PC-3 (cell line): ENCODE measurements at regions not wholly inside any gene's neighbourhood (a gene's known extent, or its start where the extent isn't known, plus 50 kb on each side); places are given as distances from the start of the nearest gene placed in this dataset.

ENCODE experiments used
- ATAC-seq: fragments of 200-7000 bp; cut with Tn5 transposase; 2 replicates; pipeline ENCODE4 v1.9.1; 2020; ENCODE audit warnings: mild to moderate bottlenecking, moderate library complexity
- BruUV-seq: library from RNA; stranded (reverse); fragments of 400-500 nt; replicated peaks from 2 replicates; lab custom pipeline; 2021; lab: Mats Ljungman, UMichigan
- CTCF ChIA-PET: fragments of 300-600 bp; sonication (Branson Sonifier 250); formaldehyde crosslinking; loops from one replicate; lab custom pipeline; 2022; ENCODE audit warnings: antibody characterized with exemption; lab: Charles Lee
- POLR2A ChIA-PET: fragments of 300-600 bp; sonication (Branson Sonifier 250); formaldehyde crosslinking; loops from one replicate; lab custom pipeline; 2022; ENCODE audit warnings: antibody characterized with exemption; ENCODE audit not compliant: unreplicated experiment; lab: Charles Lee
- DNase-seq: peaks from one replicate; pipeline ENCODE4 v3.0.0-alpha.2; 2015
- H2AFZ ChIP-seq: fragments of 300-600 bp; sonication (generic); 2 replicates; pipeline ENCODE4 v1.6.0; 2016; ENCODE audit warnings: antibody characterized with exemption, low read length
- H3F3A ChIP-seq: fragments of 300-600 bp; sonication (generic); one replicate; pipeline ENCODE4 v1.6.0; 2017; ENCODE audit warnings: antibody characterized with exemption, low read length, control low read depth, mild to moderate bottlenecking; ENCODE audit not compliant: unreplicated experiment
- H3K27ac ChIP-seq: fragments of 300-600 bp; sonication (generic); 2 replicates; pipeline ENCODE4 v1.5.1; 2016; ENCODE audit warnings: mild to moderate bottlenecking, low read length
- H3K27me3 ChIP-seq: fragments of 300-600 bp; sonication (generic); 2 replicates; pipeline ENCODE4 v1.6.1; 2016; ENCODE audit warnings: low read length, mixed read lengths
- H3K36me3 ChIP-seq: fragments of 300-600 bp; sonication (generic); 2 replicates; pipeline ENCODE4 v1.6.1; 2016; ENCODE audit warnings: low read depth, mixed run types, low read length, mixed read lengths
- H3K4me1 ChIP-seq: fragments of 300-600 bp; sonication (generic); 2 replicates; pipeline ENCODE4 v1.5.1; 2016; ENCODE audit warnings: low read length; ENCODE audit not compliant: insufficient read depth
- H3K4me2 ChIP-seq: fragments of 300-600 bp; sonication (generic); 2 replicates; pipeline ENCODE4 v1.6.0; 2016; ENCODE audit warnings: low read length
- H3K4me3 ChIP-seq: fragments of 300-600 bp; sonication (generic); 2 replicates; pipeline ENCODE4 v1.5.1; 2016; ENCODE audit warnings: mild to moderate bottlenecking, low read length, mixed read lengths
- H3K79me2 ChIP-seq: fragments of 300-600 bp; sonication (generic); 2 replicates; pipeline ENCODE4 v1.6.1; 2017; ENCODE audit warnings: low read length, mixed read lengths
- H3K9ac ChIP-seq: fragments of 300-600 bp; sonication (generic); 2 replicates; pipeline ENCODE4 v1.6.0; 2016; ENCODE audit warnings: mild to moderate bottlenecking, low read length
- H3K9me2 ChIP-seq: fragments of 300-600 bp; sonication (generic); replicated peaks from 2 replicates; pipeline ENCODE4 v1.6.1; 2016; ENCODE audit warnings: mixed run types, low read length, mixed read lengths
- H3K9me3 ChIP-seq: fragments of 300-600 bp; sonication (generic); 2 replicates; pipeline ENCODE4 v1.6.1; 2016; ENCODE audit warnings: low read length, mixed read lengths
- H4K20me1 ChIP-seq: fragments of 300-600 bp; sonication (generic); 2 replicates; pipeline ENCODE4 v1.6.1; 2016; ENCODE audit warnings: low read length, mixed read lengths
- CTCF ChIP-seq: fragments of 300-600 bp; sonication (generic); conservative IDR thresholded peaks from 2 replicates; pipeline ENCODE4 v1.5.1; 2017; ENCODE audit warnings: antibody characterized with exemption, low read depth, mild to moderate bottlenecking, low read length
- EZH2 ChIP-seq: fragments of 300-600 bp; sonication (generic); IDR thresholded peaks from one replicate; pipeline ENCODE4 v1.6.1; 2017; ENCODE audit warnings: antibody characterized with exemption, mild to moderate bottlenecking, low read length; ENCODE audit not compliant: unreplicated experiment
- EZH2phosphoT487 ChIP-seq: fragments of 300-600 bp; sonication (generic); IDR thresholded peaks from 2 replicates; pipeline ENCODE4 v1.6.1; 2018; ENCODE audit warnings: mild to moderate bottlenecking, antibody characterized with exemption, low read length, borderline replicate concordance
- intact Hi-C: fragments of 100-400 bp; cut with micrococcal nuclease; formaldehyde crosslinking; loops from 2 replicates; pipeline ENCODE4 v1.9.0; 2023

- no peak for DNase-seq
- TF ChIP-seq EZH2phosphoT487: no peak
- TF ChIP-seq EZH2: no peak
- no peak for TF ChIP-seq CTCF
- no peaks in the 10 kb centered on the region for H3K27me3 ChIP-seq
- H3K9me3 ChIP-seq: no peaks in the 10 kb centered on the region
- POLR2A ChIA-PET: no interaction called here
- no peak overlapping the region for H2AFZ ChIP-seq
- no peak overlapping the region for H3K4me3 ChIP-seq
- H3K9ac ChIP-seq: no peak overlapping the region
- ATAC-seq: no peak
- H3K4me1 ChIP-seq: no peaks in the 10 kb centered on the region
- no peaks in the 10 kb centered on the region for H3K79me2 ChIP-seq
- intact Hi-C loops: no loop called here
- no peak overlapping the region for H3K4me2 ChIP-seq
- CTCF ChIA-PET: interaction anchor here (0.6 kb wide), 1 partner anchor 165 kb away, joined by 8 read pairs; no protein-coding TSS in a partner anchor
- no peaks in the 10 kb centered on the region for H3K9me2 ChIP-seq
- BruUV-seq: no TSS peak
- no peaks in the 10 kb centered on the region for H3K36me3 ChIP-seq
- no peaks in the 10 kb centered on the region for H4K20me1 ChIP-seq
- H3F3A ChIP-seq: no peaks in the 10 kb centered on the region
- H3K27ac ChIP-seq: no peak overlapping the region
Observed at GRCh38 chr1:79974659-79975058, 968.1 kb upstream of the ADGRL4 start.

GRCh38 chr1:79969886-79970285 lies 963.4 kb upstream of the ADGRL4 start:
- Histone ChIP-seq H3F3A (no peaks in the 10 kb centered on the region), H3K9me2 (no peaks in the 10 kb centered on the region), H3K79me2 (no peaks in the 10 kb centered on the region), H3K27me3 (no peaks in the 10 kb centered on the region), H3K9me3 (no peaks in the 10 kb centered on the region), H2AFZ (no peak overlapping the region), H4K20me1 (no peaks in the 10 kb centered on the region), H3K4me3 (no peak overlapping the region), H3K36me3 (no peaks in the 10 kb centered on the region), H3K9ac (no peak overlapping the region), H3K27ac (no peak overlapping the region), H3K4me2 (no peak overlapping the region), H3K4me1 (peaks cover 11% of the 10 kb centered on the region)
- TF ChIP-seq EZH2phosphoT487 (no peak), CTCF (no peak)
- intact Hi-C loops: loop anchor here (10.0 kb wide), 1 partner anchor 385 kb away; no protein-coding TSS in a partner anchor
- ChIA-PET CTCF (no interaction called here), POLR2A (no interaction called here)
- no TSS peak for BruUV-seq
- ATAC-seq (no peak), DNase-seq (no peak)

GRCh38 chr1:79966438-79966837 lies 959.9 kb upstream of the ADGRL4 start:
- no peaks in the 10 kb centered on the region for H3K9me2 ChIP-seq
- ATAC-seq: peak; percentile 98
- no peak overlapping the region for H3K9ac ChIP-seq
- H3K27me3 ChIP-seq: no peaks in the 10 kb centered on the region
- no peaks in the 10 kb centered on the region for H3K9me3 ChIP-seq
- H4K20me1 ChIP-seq: no peaks in the 10 kb centered on the region
- CTCF ChIA-PET: interaction anchor here (0.6 kb wide), 1 partner anchor 57 kb away, joined by 3 read pairs; no protein-coding TSS in a partner anchor
- peaks cover 11% of the 10 kb centered on the region for H3K4me1 ChIP-seq
- H3K36me3 ChIP-seq: no peaks in the 10 kb centered on the region
- no peaks in the 10 kb centered on the region for H3F3A ChIP-seq
- BruUV-seq: no TSS peak
- intact Hi-C loops: loop anchor here (1.0 to 10.0 kb wide), 2 partner anchors 118 to 382 kb away; no protein-coding TSS in a partner anchor
- no peak overlapping the region for H3K27ac ChIP-seq
- H3K79me2 ChIP-seq: no peaks in the 10 kb centered on the region
- DNase-seq: peak; percentile 60
- POLR2A ChIA-PET: no interaction called here
- H3K4me2 ChIP-seq: no peak overlapping the region
- H3K4me3 ChIP-seq: no peak overlapping the region
- no peak overlapping the region for H2AFZ ChIP-seq
- TF ChIP-seq EZH2phosphoT487: no peak
